Lower lobe of right lung (tissue), 2 donors: ENCODE measurements at regions not wholly inside any gene's neighbourhood (a gene's known extent, or its start where the extent isn't known, plus 50 kb on each side); places are given as distances from the start of the nearest gene placed in this dataset.

Experiments used
- ATAC-seq, 2 donors: fragments of 200-7000 bp; cut with Tn5 transposase; one replicate each; pipeline ENCODE4 v1.9.1; 2020 to 2022; ENCODE audit warnings: mild to moderate bottlenecking in 2 of 2, moderate library complexity in 2 of 2
- DNase-seq: peaks from one replicate; pipeline ENCODE4 v3.0.0-alpha.2; 2020
- H3K27ac ChIP-seq: fragments of 200-600 bp; one replicate; pipeline ENCODE4 v1.8.0; 2022
- H3K27me3 ChIP-seq: fragments of 200-600 bp; one replicate; pipeline ENCODE4 v1.8.0; 2022; ENCODE audit warnings: low read depth
- H3K36me3 ChIP-seq: fragments of 200-600 bp; one replicate; pipeline ENCODE4 v1.8.0; 2022; ENCODE audit warnings: mild to moderate bottlenecking
- H3K4me1 ChIP-seq: fragments of 200-600 bp; one replicate; pipeline ENCODE4 v1.8.0; 2022
- H3K4me3 ChIP-seq: fragments of 200-600 bp; one replicate; pipeline ENCODE4 v1.8.0; 2022; ENCODE audit warnings: mild to moderate bottlenecking
- H3K9me3 ChIP-seq: fragments of 200-600 bp; one replicate; pipeline ENCODE4 v1.8.0; 2022
- CTCF ChIP-seq: fragments of 200-600 bp; IDR thresholded peaks from one replicate; pipeline ENCODE4 v1.8.0; 2022; ENCODE audit warnings: antibody characterized with exemption, mild to moderate bottlenecking
- intact Hi-C: fragments of 100-400 bp; cut with DNase I; formaldehyde crosslinking; loops from one replicate; pipeline ENCODE4 v1.11.0; 2022
- donor health status: DM: no; HTN: yes; CAD: no; lungs with severe emphysema.

GRCh38 chr11:119847853-119848252 is 118.9 kb upstream of the NECTIN1 start:
- TF ChIP-seq CTCF: no peak
- H3K36me3 ChIP-seq: no peaks in the 10 kb centered on the region
- intact Hi-C loops: no loop called here
- ATAC-seq (no peak), DNase-seq (no peak)
- peaks cover 6% of the 10 kb centered on the region for H3K9me3 ChIP-seq
- no peak overlapping the region for H3K4me3 ChIP-seq
- H3K27me3 ChIP-seq: no peaks in the 10 kb centered on the region
- H3K4me1 ChIP-seq: no peaks in the 10 kb centered on the region
- H3K27ac ChIP-seq: no peak overlapping the region

- no peak for TF ChIP-seq CTCF
- intact Hi-C loops: no loop called here
- ATAC-seq: no peak
These were observed 117.4 kb upstream of the NECTIN1 start for GRCh38 chr11:119846374-119846773.

GRCh38 chr11:119845756-119846155 is 116.8 kb upstream of the NECTIN1 start:
- no peaks in the 10 kb centered on the region for H3K36me3 ChIP-seq
- H3K4me1 ChIP-seq: no peaks in the 10 kb centered on the region
- no peak overlapping the region for H3K27ac ChIP-seq
- no peak for TF ChIP-seq CTCF
- intact Hi-C loops: no loop called here
- H3K27me3 ChIP-seq: no peaks in the 10 kb centered on the region
- peaks cover 6% of the 10 kb centered on the region for H3K9me3 ChIP-seq
- H3K4me3 ChIP-seq: no peak overlapping the region
- ATAC-seq: no peak
- no peak for DNase-seq

More at GRCh38 chr11:119846374-119846773, 117.4 kb upstream of the NECTIN1 start:
- Histone ChIP-seq H3K27ac (no peak overlapping the region), H3K27me3 (no peaks in the 10 kb centered on the region), H3K4me3 (no peak overlapping the region), H3K4me1 (no peaks in the 10 kb centered on the region), H3K36me3 (no peaks in the 10 kb centered on the region), H3K9me3 (peaks cover 6% of the 10 kb centered on the region)
- DNase-seq: no peak

GRCh38 chr11:119845305-119845704 is 116.3 kb upstream of the NECTIN1 start:
- intact Hi-C loops: no loop called here
- Histone ChIP-seq H3K9me3 (peaks cover 6% of the 10 kb centered on the region), H3K27ac (no peak overlapping the region), H3K4me3 (no peak overlapping the region), H3K4me1 (no peaks in the 10 kb centered on the region), H3K36me3 (no peaks in the 10 kb centered on the region), H3K27me3 (no peaks in the 10 kb centered on the region)
- TF ChIP-seq CTCF: no peak
- ATAC-seq (no peak), DNase-seq (no peak)

GRCh38 chr11:119844808-119845207 is 115.8 kb upstream of the NECTIN1 start:
- no peaks in the 10 kb centered on the region for H3K36me3 ChIP-seq
- DNase-seq (no peak), ATAC-seq (no peak)
- no peaks in the 10 kb centered on the region for H3K4me1 ChIP-seq
- H3K4me3 ChIP-seq: no peak overlapping the region
- H3K27me3 ChIP-seq: no peaks in the 10 kb centered on the region
- intact Hi-C loops: no loop called here
- peaks cover 6% of the 10 kb centered on the region for H3K9me3 ChIP-seq
- H3K27ac ChIP-seq: no peak overlapping the region
- no peak for TF ChIP-seq CTCF

GRCh38 chr11:119843877-119844276 is 114.9 kb upstream of the NECTIN1 start:
- no peak for DNase-seq
- ATAC-seq: no peak
- no peak overlapping the region for H3K27ac ChIP-seq
- H3K4me1 ChIP-seq: no peaks in the 10 kb centered on the region
- H3K27me3 ChIP-seq: peaks cover 8% of the 10 kb centered on the region
- H3K9me3 ChIP-seq: peaks cover 6% of the 10 kb centered on the region
- intact Hi-C loops: no loop called here
- TF ChIP-seq CTCF: no peak
- no peak overlapping the region for H3K4me3 ChIP-seq
- H3K36me3 ChIP-seq: no peaks in the 10 kb centered on the region
